GM21619 (cell line): ENCODE measurements at regions not wholly inside any gene's neighbourhood (a gene's known extent, or its start where the extent isn't known, plus 50 kb on each side); places are given as distances from the start of the nearest gene placed in this dataset.

Experiments
- ATAC-seq: cut with Tn5 transposase; IDR thresholded peaks from one replicate; pipeline ENCODE4 v1.9.1; 2021; ENCODE audit not compliant: unreplicated experiment

DNA sequence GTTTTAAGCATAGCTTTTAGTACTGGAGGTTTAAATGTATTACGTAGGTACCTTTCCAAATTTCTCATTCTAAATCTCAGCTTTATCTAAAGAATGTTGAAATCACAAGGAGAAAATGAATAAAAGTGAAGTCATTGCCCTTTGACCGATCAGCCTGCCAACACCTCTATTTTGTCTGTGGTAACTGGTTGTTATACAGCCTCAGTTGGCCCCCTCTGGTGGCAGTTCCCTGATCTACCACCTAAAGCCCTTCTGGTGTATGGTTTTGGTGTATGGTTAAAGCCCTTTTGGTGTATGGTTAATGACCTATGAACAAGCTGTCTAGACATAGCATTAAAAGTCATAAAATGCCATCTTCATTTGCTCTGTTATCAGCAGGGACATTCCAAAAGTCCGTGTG is 378.2 kb upstream of the AZI2 start:
- ATAC-seq, result peak; percentile 88

DNA sequence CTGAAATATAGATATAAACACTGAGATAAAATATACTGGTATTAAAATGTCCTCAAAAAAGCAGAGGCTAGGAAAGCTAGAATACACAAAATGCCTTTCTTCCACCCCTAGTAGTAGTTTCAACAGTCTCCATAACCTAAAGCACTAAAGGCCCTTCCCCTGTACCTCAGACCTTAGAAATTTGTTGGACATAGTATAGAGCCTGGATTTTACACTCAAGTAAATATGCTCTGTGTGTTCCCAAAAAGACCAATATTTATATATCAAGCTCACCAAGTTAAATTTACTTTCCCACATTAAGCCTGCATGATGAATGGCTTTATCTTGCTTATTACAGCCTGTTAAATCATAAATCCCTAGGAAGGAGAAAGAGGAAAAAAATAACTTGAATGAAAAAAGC is 378.7 kb upstream of the AZI2 start:
- no peak for ATAC-seq

- no peak for ATAC-seq
These were observed 389.8 kb upstream of the AZI2 start for GRCh38 chr3:28738425-28738824.

DNA sequence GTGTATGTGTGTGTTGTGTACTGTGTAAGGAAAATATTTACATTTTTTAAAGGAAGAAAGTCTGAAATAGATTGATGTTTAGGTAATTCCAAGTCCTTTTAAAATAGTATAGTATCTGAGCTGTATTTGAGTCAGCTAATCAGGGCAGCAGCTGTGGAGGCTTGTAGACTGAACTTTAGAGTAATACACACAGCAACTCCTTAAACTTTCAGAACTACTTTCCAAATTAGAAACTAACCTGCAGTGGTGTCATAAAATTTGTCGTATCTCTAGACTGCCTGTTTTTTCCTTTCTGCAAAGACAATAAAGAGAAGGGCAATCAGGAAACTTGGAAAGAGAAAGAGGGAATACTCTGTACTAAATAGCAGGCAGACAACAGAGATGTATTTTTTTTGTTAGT is 391.0 kb upstream of the AZI2 start:
- ATAC-seq, result no peak

DNA sequence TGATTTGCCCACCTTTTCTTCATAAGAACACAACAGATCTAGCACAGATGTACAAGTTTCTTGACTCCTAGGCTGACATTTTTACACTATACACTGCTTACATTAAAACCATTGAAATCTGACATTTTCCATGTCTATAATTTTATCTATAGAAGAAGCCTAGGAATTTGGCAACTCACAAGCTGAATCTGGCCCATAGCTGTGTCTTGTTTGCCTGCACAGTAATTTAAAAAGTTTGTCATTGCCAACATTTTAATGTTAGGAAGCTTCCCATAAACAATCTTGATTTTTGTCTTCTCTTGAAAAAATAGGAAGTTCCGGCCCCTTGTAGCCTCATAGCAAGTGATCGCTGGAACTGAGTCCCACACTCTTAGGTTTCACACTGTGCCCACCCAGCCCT is 394.6 kb upstream of the AZI2 start:
- no peak for ATAC-seq

DNA sequence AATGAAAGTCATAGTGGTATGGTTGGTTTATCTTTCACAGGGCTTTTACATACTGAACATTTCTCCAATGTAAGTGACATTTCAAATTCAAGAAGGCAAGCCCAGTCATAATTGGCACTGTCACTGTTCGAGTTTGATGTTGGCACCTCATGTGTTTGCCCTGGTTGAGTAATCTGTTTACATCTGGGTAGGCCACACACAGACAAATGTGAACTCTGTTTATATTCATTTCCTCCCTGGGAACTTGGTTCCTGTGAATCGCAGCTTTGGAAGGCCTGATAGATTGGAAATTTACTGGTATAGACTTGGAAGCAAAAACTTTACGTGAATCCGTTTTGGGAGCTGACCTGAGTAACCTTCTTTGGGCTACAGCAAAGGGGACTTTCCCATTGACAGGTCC is 395.2 kb upstream of the AZI2 start:
- no peak for ATAC-seq

GRCh38 chr3:28745436-28745835 is 396.8 kb upstream of the AZI2 start:
- no peak for ATAC-seq

DNA sequence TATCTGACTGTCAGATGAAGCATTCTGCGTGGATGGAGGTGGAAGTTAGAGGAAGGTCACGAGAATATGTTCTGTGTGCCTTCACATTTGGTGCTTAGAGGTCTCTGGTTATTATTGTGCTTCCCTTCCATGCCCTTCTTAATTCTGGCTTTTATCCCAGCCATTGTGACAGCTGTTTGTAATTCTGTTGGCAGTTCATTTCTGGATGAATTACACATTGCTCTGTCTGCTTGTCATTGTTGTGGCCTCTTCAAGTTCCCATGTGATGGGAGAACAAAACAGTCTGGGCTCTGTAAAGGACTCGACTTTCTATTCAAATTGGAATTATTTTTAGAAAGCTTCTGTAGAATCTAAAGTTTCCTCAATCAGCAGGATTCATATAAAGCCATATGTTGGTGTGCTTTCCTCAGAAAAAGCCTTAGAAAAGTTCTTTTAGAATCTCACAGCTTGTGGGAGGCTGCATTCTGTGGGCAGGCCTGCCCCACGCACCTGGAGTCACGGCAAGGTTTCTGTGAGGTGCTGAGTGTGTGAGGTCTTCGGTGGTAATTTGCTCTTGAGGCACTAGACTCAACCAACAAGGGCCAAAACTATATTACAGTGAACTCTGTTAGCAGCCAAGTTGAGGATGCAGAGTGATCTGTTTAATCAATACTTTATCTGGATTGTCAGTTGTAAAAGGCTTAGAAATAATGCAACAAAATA is 397.4 kb upstream of the AZI2 start:
- no peak for ATAC-seq

- no peak for ATAC-seq
These were observed 398.4 kb upstream of the AZI2 start for GRCh38 chr3:28746990-28747389.

GRCh38 chr3:28751864-28752263 is 403.2 kb upstream of the AZI2 start:
- ATAC-seq, result no peak

- no peak for ATAC-seq
These were observed 403.7 kb upstream of the AZI2 start for GRCh38 chr3:28752290-28752689.

- ATAC-seq, result no peak
These were observed 407.4 kb upstream of the AZI2 start for GRCh38 chr3:28756056-28756455.

DNA sequence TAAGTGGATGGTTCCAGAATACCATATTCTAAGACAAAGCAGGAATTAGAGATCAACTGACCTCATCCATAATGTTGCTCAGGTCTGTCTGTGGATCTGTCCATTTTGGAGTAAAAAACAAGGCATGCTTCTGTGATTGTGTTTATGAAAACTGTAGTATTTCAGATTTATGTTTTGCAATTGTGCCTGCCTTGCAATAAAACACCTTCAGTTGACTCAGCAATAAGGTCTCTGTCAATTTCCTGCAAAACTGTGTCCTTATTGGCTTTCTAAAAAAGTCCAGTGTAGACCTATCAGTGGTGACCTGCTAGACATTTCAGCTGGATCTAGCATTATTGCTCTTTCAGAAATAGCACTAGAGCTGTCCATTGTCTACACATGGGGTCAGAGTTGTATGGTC is 409.5 kb upstream of the AZI2 start:
- ATAC-seq, result no peak

GRCh38 chr3:28761375-28761774 is 412.8 kb upstream of the AZI2 start:
- ATAC-seq, result no peak

DNA sequence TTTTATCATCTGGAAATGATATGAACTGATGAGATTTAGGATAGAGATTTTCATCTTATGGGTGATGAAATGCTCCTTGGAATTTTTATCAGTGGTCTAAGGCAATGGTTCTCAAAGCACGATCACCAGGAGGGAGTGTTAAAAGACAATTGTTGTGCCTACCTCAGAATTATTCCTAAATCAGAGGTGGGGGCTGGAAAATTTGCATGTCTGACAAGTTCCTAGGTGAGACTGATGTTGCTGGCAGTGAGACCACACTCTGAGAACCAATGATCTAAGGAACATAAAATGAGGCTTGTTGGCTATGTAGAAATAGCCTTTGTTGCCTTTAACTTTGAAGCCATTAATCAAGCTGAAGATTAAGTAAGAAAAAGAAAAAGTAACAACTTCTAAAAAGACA is 416.6 kb upstream of the AZI2 start:
- no peak for ATAC-seq

DNA sequence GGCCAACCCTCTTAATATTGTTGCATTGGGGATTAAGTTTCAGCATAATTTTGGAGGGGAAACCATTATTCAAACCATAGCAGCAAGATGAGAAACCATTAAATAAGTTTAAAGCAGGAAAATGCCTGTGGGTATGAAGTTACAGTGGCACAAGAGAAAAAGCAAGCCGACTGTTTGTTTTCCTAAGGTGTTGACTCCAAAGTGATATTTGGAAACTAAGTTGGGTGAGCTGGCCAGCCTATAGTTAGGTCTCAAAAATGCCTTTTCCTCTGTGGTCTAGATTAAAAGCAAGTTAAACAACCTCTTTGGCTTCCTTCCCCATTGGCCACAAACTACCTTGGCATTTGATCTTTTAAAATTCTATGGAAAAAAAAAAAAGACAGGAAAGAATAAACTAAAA is 419.8 kb upstream of the AZI2 start:
- ATAC-seq, result no peak

DNA sequence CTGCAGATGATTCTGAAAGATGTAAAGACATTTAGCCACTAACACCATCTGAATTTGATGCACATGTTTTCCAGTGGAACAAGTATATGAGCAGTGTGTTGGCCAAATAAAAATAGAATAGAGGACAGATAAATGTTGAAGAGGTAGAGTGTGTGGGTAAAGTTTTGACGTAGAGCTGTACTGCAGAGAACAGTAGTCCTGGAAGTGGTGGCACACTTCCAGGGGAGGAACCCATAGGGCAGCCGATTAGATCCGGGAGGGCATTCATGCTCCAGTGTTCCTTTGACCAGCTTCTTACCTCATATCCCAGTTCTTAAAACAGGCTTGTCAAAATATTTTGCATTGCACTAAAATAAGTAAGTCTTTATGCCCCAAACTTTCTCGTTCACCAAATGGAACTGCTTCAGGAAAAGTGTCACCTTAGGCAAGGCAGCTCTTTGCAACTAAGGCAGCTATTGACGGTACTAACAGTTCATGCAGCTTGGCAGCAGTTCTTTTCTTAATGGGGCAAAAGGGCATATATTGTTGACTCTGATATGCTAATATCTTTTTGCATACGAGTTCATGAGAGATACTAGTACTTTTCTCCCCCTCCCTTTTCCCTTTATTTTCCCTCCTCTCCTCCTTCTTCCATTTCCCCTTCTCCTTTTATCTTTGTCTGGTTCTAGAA is 429.3 kb upstream of the AZI2 start:
- ATAC-seq, result no peak

DNA sequence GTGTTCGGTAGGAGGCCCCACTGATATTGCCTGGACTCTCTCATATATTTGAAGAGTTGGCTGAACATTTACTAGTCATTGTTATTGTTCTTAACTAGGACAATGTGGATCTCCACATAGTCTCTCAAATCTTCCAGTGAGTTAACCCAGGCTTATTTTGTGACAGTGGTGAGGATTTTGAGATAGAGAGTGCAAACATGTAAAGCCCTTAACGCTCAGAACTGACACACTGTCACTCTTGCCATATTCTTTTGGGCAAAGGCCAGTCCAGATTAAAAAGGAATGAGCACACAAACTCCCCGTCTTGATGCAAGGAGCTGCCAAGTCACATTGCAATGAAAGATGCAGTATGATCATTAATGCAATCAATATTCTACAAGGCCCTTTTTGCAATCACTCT is 431.9 kb upstream of the AZI2 start:
- ATAC-seq, result no peak

- no peak for ATAC-seq
These were observed 432.4 kb upstream of the AZI2 start for GRCh38 chr3:28781053-28781452.

GRCh38 chr3:28786446-28786845 is 437.8 kb upstream of the AZI2 start:
- no peak for ATAC-seq

DNA sequence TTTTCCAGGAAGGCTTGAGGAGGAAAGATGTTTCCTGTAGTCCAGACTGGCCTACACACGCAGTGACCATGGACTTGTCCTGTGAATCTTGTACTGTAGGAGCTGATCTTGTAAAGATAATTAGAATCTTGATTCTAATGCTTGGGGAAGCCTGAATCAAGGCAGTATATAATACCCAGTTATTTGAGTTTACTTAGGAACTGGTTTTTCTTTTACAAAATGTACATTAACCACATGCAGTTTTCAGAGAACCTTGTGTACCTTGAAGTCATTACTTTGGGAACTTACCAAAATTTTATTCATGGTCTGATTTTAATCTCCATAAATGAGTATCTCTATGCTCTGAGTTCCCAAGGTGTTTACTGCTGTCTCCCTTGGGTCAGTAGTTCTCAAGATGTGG is 439.9 kb upstream of the AZI2 start:
- ATAC-seq, result no peak

DNA sequence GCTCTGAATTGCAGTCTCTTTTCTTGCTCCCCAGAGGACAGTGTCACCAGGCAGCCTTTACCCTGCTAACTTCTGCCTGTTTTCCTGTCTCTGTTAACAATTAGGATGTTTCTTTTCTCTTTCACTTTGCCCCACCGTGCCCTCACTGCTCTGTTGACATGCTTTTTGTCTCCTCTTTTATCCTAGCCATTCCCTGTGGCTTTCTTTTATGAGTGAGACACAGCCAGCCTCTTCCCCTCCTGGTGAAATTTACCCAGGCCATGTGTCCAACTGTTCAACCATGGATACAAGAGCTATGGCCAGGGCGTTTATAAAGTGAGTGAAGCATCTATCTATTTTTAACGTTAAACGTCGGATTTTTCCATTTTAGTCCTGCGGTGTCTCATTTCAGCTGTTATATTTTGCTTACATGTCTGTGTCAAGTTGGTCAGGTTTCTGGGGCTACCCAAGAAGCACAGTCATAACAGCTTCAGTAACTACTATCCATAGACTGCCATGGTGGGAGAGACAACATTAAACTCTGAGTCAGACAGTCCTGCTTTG is 443.2 kb upstream of the AZI2 start:
- no peak for ATAC-seq

GRCh38 chr3:28792604-28793003 is 444.0 kb upstream of the AZI2 start:
- no peak for ATAC-seq
